Mucosa of rectum (tissue), 2 donors: ENCODE measurements at regions not wholly inside any gene's neighbourhood (a gene's known extent, or its start where the extent isn't known, plus 50 kb on each side); places are given as distances from the start of the nearest gene placed in this dataset.
"Not testable (repeated sequence)": the region's sequence is repeated elsewhere in the genome, so short reads cannot be mapped to it uniquely, and the experiment has no call there.

Experiments
- H3K27ac ChIP-seq, 2 donors: one replicate each; pipeline ENCODE4 v1.7.0; 2013; ENCODE audit warnings: inconsistent platforms in 2 of 2, low read depth in 2 of 2, low read length in 2 of 2
- H3K27me3 ChIP-seq, 2 donors: one replicate each; pipeline ENCODE4 v1.7.0; 2013; ENCODE audit warnings: low read length in 2 of 2; ENCODE audit not compliant: control insufficient read depth in 2 of 2, insufficient read depth in 2 of 2
- H3K36me3 ChIP-seq, 2 donors: one replicate each; pipeline ENCODE4 v1.7.0; 2013; ENCODE audit warnings: low read length in 2 of 2; ENCODE audit not compliant: control insufficient read depth in 2 of 2, insufficient read depth in 2 of 2
- H3K4me1 ChIP-seq, 2 donors: one replicate each; pipeline ENCODE4 v1.7.0; 2013; ENCODE audit warnings: low read length in 2 of 2, mild to moderate bottlenecking in 1 of 2; ENCODE audit not compliant: control insufficient read depth in 2 of 2, insufficient read depth in 2 of 2
- H3K4me3 ChIP-seq, 2 donors: one replicate each; pipeline ENCODE4 v1.7.0; 2013; ENCODE audit warnings: low read length in 2 of 2
- H3K9ac ChIP-seq, 2 donors: one replicate each; pipeline ENCODE4 v1.7.0; 2013; ENCODE audit warnings: low read length in 2 of 2, low read depth in 1 of 2, mild to moderate bottlenecking in 1 of 2
- H3K9me3 ChIP-seq, 2 donors: one replicate each; pipeline ENCODE4 v1.7.0; 2013; ENCODE audit warnings: low read length in 2 of 2; ENCODE audit not compliant: control insufficient read depth in 2 of 2
- donor health status: healthy.
- donor health status: Normal muscosa, but diverticular disease.

DNA sequence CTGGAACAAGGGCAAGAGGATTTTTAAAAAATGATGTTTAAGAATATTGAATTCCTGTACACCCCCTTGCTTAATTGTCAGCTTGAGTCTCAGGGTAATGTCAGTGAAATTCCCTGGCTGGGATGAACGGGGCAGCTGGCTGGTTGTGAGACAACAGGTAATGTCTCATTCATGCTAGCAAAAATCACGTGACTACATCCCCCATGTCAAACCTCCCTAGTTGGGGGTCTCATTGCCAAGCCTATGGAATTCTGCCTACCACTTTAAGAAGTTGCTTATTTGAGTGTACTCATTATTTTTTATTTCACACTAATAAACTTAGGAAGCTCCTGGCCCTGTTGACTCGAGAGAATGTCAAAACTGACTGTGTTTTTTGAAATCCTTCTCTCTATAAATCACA, 218.3 kb downstream of the ICOS start:
- Histone ChIP-seq H3K27ac (no peak overlapping the region), H3K4me3 (no peak overlapping the region), H3K36me3 (no peaks in the 10 kb centered on the region), H3K4me1 (no peaks in the 10 kb centered on the region), H3K9ac (no peak overlapping the region), H3K9me3 (no peaks in the 10 kb centered on the region), H3K27me3 (peaks cover 0 to 2% of the 10 kb centered on the region in 2 donors)

GRCh38 chr2:204156456-204156855, 219.9 kb downstream of the ICOS start:
- H3K9me3 ChIP-seq: no peaks in the 10 kb centered on the region
- H3K4me3 ChIP-seq: no peak overlapping the region
- H3K27me3 ChIP-seq: peaks cover 0 to 2% of the 10 kb centered on the region in 2 donors
- no peak overlapping the region for H3K27ac ChIP-seq
- H3K9ac ChIP-seq: no peak overlapping the region
- no peaks in the 10 kb centered on the region for H3K36me3 ChIP-seq
- no peaks in the 10 kb centered on the region for H3K4me1 ChIP-seq

- Histone ChIP-seq H3K9ac (no peak overlapping the region), H3K9me3 (no peaks in the 10 kb centered on the region), H3K27me3 (peaks cover 0 to 2% of the 10 kb centered on the region in 2 donors), H3K4me1 (no peaks in the 10 kb centered on the region), H3K27ac (no peak overlapping the region), H3K36me3 (no peaks in the 10 kb centered on the region), H3K4me3 (no peak overlapping the region)
Observed at GRCh38 chr2:204157684-204158083, 221.1 kb downstream of the ICOS start.

- Histone ChIP-seq H3K36me3 (no peaks in the 10 kb centered on the region), H3K27me3 (peaks cover 0 to 2% of the 10 kb centered on the region in 2 donors), H3K4me3 (no peak overlapping the region), H3K9me3 (no peaks in the 10 kb centered on the region), H3K9ac (no peak overlapping the region), H3K27ac (no peak overlapping the region), H3K4me1 (no peaks in the 10 kb centered on the region)
Observed at GRCh38 chr2:204159526-204159925, 223.0 kb downstream of the ICOS start.

DNA sequence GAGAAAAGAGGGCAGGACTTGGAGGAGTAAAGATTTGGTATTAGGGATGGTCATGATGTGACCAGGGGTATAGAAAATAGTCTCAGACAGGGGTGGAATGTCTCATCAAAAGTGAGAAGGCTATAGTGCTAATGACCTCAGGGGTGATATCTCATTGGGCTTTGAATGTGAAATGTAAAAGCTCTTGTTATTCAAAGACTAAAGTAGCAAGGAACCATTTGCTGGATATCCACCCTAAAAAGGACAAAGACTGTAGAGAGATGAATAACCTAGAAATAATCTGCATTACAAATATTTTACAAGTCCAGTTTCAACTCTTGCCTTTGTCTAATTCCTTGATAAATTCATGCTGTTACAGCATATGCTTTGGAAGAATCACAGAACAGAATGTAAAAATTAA, 224.4 kb downstream of the ICOS start:
- Histone ChIP-seq H3K4me3 (no peak overlapping the region), H3K36me3 (no peaks in the 10 kb centered on the region), H3K27me3 (no peaks in the 10 kb centered on the region), H3K9me3 (no peaks in the 10 kb centered on the region), H3K27ac (no peak overlapping the region), H3K4me1 (no peaks in the 10 kb centered on the region), H3K9ac (no peak overlapping the region)

DNA sequence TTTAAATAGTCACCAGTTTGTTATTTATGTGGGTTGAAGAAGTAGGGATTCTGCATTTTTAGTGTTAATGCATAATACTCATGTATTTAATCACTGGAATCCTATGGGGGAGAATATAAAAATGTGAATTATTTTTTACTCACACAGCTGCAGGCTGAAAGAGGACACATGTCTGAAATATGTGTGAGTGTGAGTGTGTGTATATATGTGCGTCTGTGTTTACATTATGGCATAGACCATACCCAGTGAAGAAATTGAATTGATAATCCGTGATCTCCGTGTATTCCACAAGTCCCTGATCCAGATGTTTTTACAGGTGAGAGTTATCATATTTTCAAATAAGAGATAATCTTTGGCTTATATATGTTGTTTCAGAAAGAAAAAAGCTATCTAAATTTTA, 225.3 kb downstream of the ICOS start:
- Histone ChIP-seq H3K4me3 (no peak overlapping the region), H3K27ac (no peak overlapping the region), H3K36me3 (no peaks in the 10 kb centered on the region), H3K27me3 (no peaks in the 10 kb centered on the region), H3K9me3 (no peaks in the 10 kb centered on the region), H3K4me1 (no peaks in the 10 kb centered on the region), H3K9ac (no peak overlapping the region)

DNA sequence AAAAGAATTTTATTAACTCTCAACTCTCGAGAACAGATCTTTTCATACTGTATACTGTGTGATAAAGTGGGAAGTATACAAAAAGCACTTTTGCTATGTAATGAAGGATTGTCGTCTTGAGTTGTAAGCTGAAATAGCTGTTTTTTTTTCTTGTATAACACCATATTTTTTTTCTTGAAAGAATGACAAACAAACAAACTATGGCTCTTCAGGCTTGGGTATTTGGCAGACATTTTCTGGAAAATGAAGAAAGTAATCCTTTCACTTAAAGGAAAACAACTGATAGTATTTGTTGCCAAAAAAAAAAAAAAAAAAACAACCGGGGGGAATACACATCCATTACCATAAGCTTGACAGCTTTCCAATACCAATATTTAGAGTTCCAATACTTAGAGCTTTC, 230.4 kb downstream of the ICOS start:
- Histone ChIP-seq H3K36me3 (no peaks in the 10 kb centered on the region), H3K27ac (no peak overlapping the region), H3K9ac (no peak overlapping the region), H3K4me1 (no peaks in the 10 kb centered on the region), H3K9me3 (no peaks in the 10 kb centered on the region), H3K27me3 (no peaks in the 10 kb centered on the region), H3K4me3 (no peak overlapping the region)

GRCh38 chr2:204167670-204168069, 231.1 kb downstream of the ICOS start:
- H3K4me3 ChIP-seq, H3K36me3 ChIP-seq, H3K27me3 ChIP-seq, H3K4me1 ChIP-seq, H3K9ac ChIP-seq, H3K27ac ChIP-seq, H3K9me3 ChIP-seq: not testable (repeated sequence)

- Histone ChIP-seq H3K4me1 (no peaks in the 10 kb centered on the region), H3K36me3 (no peaks in the 10 kb centered on the region), H3K4me3 (no peak overlapping the region), H3K9me3 (no peaks in the 10 kb centered on the region), H3K27ac (no peak overlapping the region), H3K27me3 (peaks cover 0 to 4% of the 10 kb centered on the region in 2 donors), H3K9ac (no peak overlapping the region)
Observed at GRCh38 chr2:204170411-204170810, 233.8 kb downstream of the ICOS start.

- Histone ChIP-seq H3K36me3 (no peaks in the 10 kb centered on the region), H3K27ac (no peak overlapping the region)
Observed at GRCh38 chr2:204171432-204172144, 235.0 kb downstream of the ICOS start.

More at GRCh38 chr2:204171432-204172144, 235.0 kb downstream of the ICOS start:
- no peak overlapping the region for H3K4me3 ChIP-seq
- no peaks in the 10 kb centered on the region for H3K4me1 ChIP-seq
- H3K27me3 ChIP-seq: peaks cover 0 to 4% of the 10 kb centered on the region in 2 donors
- H3K9ac ChIP-seq: no peak overlapping the region
- no peaks in the 10 kb centered on the region for H3K9me3 ChIP-seq
